ENCODE measurements at regions not wholly inside any gene's neighbourhood (a gene's known extent, or its start where the extent isn't known, plus 50 kb on each side); places are given as distances from the start of the nearest gene placed in this dataset.

DNA sequence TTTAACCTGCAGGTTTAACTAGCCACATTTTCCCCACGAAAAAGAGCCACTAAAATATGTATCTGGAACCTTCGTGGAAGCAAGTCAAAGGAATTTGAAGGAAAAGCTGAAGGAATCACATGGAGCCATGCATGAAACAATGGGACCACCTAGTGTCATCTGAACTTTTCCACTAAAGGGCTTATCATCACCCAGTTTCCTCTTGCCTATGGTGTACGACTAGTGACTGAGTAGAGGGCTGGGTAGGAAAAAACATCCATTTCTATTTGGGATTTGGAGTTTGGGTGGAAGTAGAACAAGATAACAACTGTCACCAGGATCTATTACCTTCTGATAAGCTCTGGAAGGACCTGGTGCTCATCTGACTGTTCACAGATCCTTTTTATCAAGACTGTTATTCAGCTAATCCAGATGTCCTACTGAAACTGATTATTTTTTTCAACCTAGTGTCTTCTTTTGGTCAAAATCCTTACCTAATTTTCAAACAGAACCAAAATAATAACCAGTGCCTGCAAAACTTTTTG is 153.2 kb upstream of the COL1A2 start:
- TF ChIP-seq, protein P1, sequence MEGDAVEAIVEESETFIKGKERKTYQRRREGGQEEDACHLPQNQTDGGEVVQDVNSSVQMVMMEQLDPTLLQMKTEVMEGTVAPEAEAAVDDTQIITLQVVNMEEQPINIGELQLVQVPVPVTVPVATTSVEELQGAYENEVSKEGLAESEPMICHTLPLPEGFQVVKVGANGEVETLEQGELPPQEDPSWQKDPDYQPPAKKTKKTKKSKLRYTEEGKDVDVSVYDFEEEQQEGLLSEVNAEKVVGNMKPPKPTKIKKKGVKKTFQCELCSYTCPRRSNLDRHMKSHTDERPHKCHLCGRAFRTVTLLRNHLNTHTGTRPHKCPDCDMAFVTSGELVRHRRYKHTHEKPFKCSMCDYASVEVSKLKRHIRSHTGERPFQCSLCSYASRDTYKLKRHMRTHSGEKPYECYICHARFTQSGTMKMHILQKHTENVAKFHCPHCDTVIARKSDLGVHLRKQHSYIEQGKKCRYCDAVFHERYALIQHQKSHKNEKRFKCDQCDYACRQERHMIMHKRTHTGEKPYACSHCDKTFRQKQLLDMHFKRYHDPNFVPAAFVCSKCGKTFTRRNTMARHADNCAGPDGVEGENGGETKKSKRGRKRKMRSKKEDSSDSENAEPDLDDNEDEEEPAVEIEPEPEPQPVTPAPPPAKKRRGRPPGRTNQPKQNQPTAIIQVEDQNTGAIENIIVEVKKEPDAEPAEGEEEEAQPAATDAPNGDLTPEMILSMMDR (IDR thresholded peaks at IDR 0.05), result no peak
- TF ChIP-seq POLR2A (IDR thresholded peaks at IDR 0.05), result no peak

Data from uterus (tissue), 2 donors.